Gastrocnemius medialis (tissue), 4 donors: ENCODE measurements at regions not wholly inside any gene's neighbourhood (a gene's known extent, or its start where the extent isn't known, plus 50 kb on each side); places are given as distances from the start of the nearest gene placed in this dataset.
"Not testable (repeated sequence)": the region's sequence is repeated elsewhere in the genome, so short reads cannot be mapped to it uniquely, and the experiment has no call there.

Source experiments
- ATAC-seq, 2 donors: fragments of 150-250 bp; one replicate each; pipeline ENCODE4 v1.9.1; 2016
- DNase-seq, 2 donors: peaks; one replicate each; pipeline ENCODE4 v3.0.0-alpha.2; 2019
- H3K27ac ChIP-seq, 4 donors: fragments of 200-600 bp; sonication (generic); 1 replicate in 1 of 4; 2 replicates in 3 of 4; pipeline ENCODE4 v1.5.1; 2016 to 2018; ENCODE audit warnings: mild to moderate bottlenecking in 2 of 4, moderate library complexity in 1 of 4
- H3K27me3 ChIP-seq, 3 donors: fragments of 200-600 bp; sonication (generic) in 2 of 3; 1 replicate in 1 of 3; 2 replicates in 2 of 3; pipeline versions ENCODE4 v1.5.1 to v1.6.0; 2016 to 2019; ENCODE audit warnings: mild to moderate bottlenecking in 1 of 3, moderate library complexity in 1 of 3
- H3K36me3 ChIP-seq, 2 donors: fragments of 200-600 bp; sonication (generic) in 1 of 2; one replicate each; pipeline ENCODE4 v1.5.1; 2017 to 2018
- H3K4me1 ChIP-seq, 2 donors: fragments of 200-600 bp; sonication (generic) in 1 of 2; one replicate each; pipeline ENCODE4 v1.5.1; 2016 to 2017; ENCODE audit warnings: mild to moderate bottlenecking in 2 of 2
- H3K4me3 ChIP-seq, 4 donors: fragments of 200-600 bp; sonication (generic) in 3 of 4; 1 replicate in 1 of 4; 2 replicates in 3 of 4; pipeline ENCODE4 v1.5.1; 2016 to 2019; ENCODE audit warnings: mild to moderate bottlenecking in 2 of 4
- H3K9me3 ChIP-seq, 3 donors: fragments of 200-600 bp; sonication (generic) in 2 of 3; 1 replicate in 1 of 3; 2 replicates in 2 of 3; pipeline ENCODE4 v1.5.1; 2016 to 2019
- POLR2A ChIP-seq, 2 donors: fragments of 450-650 bp; IDR thresholded peaks; one replicate each; pipeline ENCODE4 v1.6.1; 2017; ENCODE audit warnings: antibody characterized with exemption in 2 of 2, mild to moderate bottlenecking in 2 of 2, moderate library complexity in 2 of 2
- in situ Hi-C, 4 donors: fragments of 200-750 bp; cut with MboI; loops; one replicate each; pipeline versions ENCODE4 v1.15.0 to v1.8.0; 2017; ENCODE audit warnings: low sequenced_read_pairs in 4 of 4
- intact Hi-C: fragments of 100-400 bp; cut with DNase I; formaldehyde crosslinking; loops from one replicate; pipeline ENCODE4 v1.15.1; 2023; ENCODE audit warnings: low total_unique reads
- TF ChIP-seq, protein P1 (sequence below), 5 experiments: fragments of 450-650 bp in 3 of 5; fragments of 200-600 bp in 2 of 5; sonication (generic) in 2 of 5; IDR thresholded peaks in 4 of 5; conservative IDR thresholded peaks in 1 of 5; 1 replicate in 4 of 5; 2 replicates in 1 of 5; pipeline ENCODE4 v1.5.1; 2016 to 2019; ENCODE audit warnings: antibody characterized with exemption in 5 of 5, mild to moderate bottlenecking in 3 of 5, moderate library complexity in 3 of 5

- ATAC-seq (no peak), DNase-seq (no peak)
- no peak overlapping the region for H3K4me3 ChIP-seq
- H3K4me1 ChIP-seq: no peaks in the 10 kb centered on the region
- H3K36me3 ChIP-seq: no peaks in the 10 kb centered on the region
- in situ Hi-C loops (no loop called here), intact Hi-C loops (no loop called here)
- TF ChIP-seq, protein P1, sequence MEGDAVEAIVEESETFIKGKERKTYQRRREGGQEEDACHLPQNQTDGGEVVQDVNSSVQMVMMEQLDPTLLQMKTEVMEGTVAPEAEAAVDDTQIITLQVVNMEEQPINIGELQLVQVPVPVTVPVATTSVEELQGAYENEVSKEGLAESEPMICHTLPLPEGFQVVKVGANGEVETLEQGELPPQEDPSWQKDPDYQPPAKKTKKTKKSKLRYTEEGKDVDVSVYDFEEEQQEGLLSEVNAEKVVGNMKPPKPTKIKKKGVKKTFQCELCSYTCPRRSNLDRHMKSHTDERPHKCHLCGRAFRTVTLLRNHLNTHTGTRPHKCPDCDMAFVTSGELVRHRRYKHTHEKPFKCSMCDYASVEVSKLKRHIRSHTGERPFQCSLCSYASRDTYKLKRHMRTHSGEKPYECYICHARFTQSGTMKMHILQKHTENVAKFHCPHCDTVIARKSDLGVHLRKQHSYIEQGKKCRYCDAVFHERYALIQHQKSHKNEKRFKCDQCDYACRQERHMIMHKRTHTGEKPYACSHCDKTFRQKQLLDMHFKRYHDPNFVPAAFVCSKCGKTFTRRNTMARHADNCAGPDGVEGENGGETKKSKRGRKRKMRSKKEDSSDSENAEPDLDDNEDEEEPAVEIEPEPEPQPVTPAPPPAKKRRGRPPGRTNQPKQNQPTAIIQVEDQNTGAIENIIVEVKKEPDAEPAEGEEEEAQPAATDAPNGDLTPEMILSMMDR (IDR thresholded peaks at IDR 0.05 in 4 of 5, conservative IDR thresholded peaks at IDR 0.05 in 1 of 5): no peak
- TF ChIP-seq POLR2A (IDR thresholded peaks at IDR 0.05): no peak
- no peaks in the 10 kb centered on the region for H3K27me3 ChIP-seq
- H3K9me3 ChIP-seq: no peaks in the 10 kb centered on the region
- no peak overlapping the region for H3K27ac ChIP-seq
These were observed 76.1 kb downstream of the CHRD start for GRCh38 chr3:184455991-184456390.

- H3K27me3 ChIP-seq: no peaks in the 10 kb centered on the region
- no peak overlapping the region for H3K4me3 ChIP-seq
- intact Hi-C loops (no loop called here), in situ Hi-C loops (no loop called here)
- no peaks in the 10 kb centered on the region for H3K4me1 ChIP-seq
- TF ChIP-seq, protein P1 (IDR thresholded peaks at IDR 0.05 in 4 of 5, conservative IDR thresholded peaks at IDR 0.05 in 1 of 5): no peak
- no peak for TF ChIP-seq POLR2A (IDR thresholded peaks at IDR 0.05)
- ATAC-seq: no peak
- H3K36me3 ChIP-seq: no peaks in the 10 kb centered on the region
- no peak overlapping the region for H3K27ac ChIP-seq
- no peaks in the 10 kb centered on the region for H3K9me3 ChIP-seq
- no peak for DNase-seq
These were observed 76.6 kb downstream of the CHRD start for GRCh38 chr3:184456476-184456875.

DNA sequence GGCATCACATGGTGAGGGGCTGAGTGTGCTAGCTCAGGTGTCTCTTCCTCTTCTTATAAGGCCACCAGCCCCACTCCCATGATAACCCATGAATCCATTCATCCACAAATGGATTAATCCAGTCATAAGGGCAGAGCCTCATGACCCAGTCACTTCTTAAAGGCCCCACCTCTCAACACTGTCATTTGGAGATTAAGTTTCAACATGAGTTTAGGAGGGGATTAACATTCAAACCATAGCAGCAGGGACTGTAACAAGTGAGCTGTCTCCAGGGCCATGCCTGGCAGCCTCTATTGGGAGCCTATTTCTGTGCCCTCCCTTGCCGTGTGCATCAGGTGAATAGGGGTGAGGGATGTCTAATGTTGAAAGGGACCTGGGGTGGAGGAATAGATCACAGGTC lies 77.5 kb downstream of the CHRD start:
- H3K36me3 ChIP-seq: no peaks in the 10 kb centered on the region
- H3K9me3 ChIP-seq: no peaks in the 10 kb centered on the region
- intact Hi-C loops: no loop called here
- TF ChIP-seq, protein P1 (IDR thresholded peaks at IDR 0.05 in 4 of 5, conservative IDR thresholded peaks at IDR 0.05 in 1 of 5): no peak
- no peak for TF ChIP-seq POLR2A (IDR thresholded peaks at IDR 0.05)
- no peaks in the 10 kb centered on the region for H3K27me3 ChIP-seq
- no peaks in the 10 kb centered on the region for H3K4me1 ChIP-seq
- H3K4me3 ChIP-seq: no peak overlapping the region
- DNase-seq (no peak), ATAC-seq (no peak)
- in situ Hi-C loops: no loop called here
- no peak overlapping the region for H3K27ac ChIP-seq

DNA sequence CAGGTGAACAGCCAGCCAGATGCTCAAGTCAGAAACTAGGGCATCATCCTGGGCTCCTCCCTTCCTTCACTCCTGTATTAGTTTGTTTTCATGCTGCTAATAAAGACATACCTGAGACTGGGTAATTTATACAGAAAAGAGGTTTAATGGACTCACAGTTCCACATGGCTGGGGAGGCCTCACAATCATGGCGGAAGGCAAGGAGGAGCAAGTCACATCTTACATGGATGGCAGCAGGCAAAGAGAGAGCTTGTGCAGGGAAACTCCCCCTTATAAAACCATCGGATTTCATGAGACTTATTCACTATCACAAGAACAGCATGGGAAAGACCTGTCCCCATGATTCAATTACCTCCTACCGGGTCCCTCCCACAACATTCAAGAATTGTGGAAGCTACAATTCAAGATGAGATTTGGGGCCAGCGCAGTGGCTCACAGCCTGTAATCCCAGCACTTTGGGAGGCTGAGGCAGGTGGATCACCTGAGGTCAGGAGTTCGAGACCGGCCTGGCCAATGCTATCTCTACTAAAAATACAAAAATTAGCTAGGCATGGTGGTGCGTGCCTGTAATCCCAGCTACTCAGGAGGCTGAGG lies 78.0 kb downstream of the CHRD start:
- ATAC-seq, H3K4me1 ChIP-seq, H3K27me3 ChIP-seq, H3K4me3 ChIP-seq, DNase-seq, H3K27ac ChIP-seq, H3K9me3 ChIP-seq, H3K36me3 ChIP-seq, intact Hi-C loops, in situ Hi-C loops: not testable (repeated sequence)

GRCh38 chr3:184459355-184459754 lies 79.5 kb downstream of the CHRD start:
- Histone ChIP-seq H3K4me3 (no peak overlapping the region), H3K4me1 (no peaks in the 10 kb centered on the region), H3K36me3 (no peaks in the 10 kb centered on the region), H3K27me3 (no peaks in the 10 kb centered on the region), H3K9me3 (no peaks in the 10 kb centered on the region), H3K27ac (no peak overlapping the region)
- ATAC-seq (no peak), DNase-seq (no peak)
- intact Hi-C loops: no loop called here
- in situ Hi-C loops: no loop called here
- TF ChIP-seq POLR2A (IDR thresholded peaks at IDR 0.05): no peak
- TF ChIP-seq, protein P1 (IDR thresholded peaks at IDR 0.05 in 4 of 5, conservative IDR thresholded peaks at IDR 0.05 in 1 of 5): no peak
